Fibroblast of the aortic adventitia (primary cell): ENCODE measurements at regions not wholly inside any gene's neighbourhood (a gene's known extent, or its start where the extent isn't known, plus 50 kb on each side); places are given as distances from the start of the nearest gene placed in this dataset.

Experiments used
- DNase-seq: peaks from one replicate; pipeline ENCODE4 v3.0.0-alpha.2; 2010; ENCODE audit warnings: low read depth
- H3K4me3 ChIP-seq: 2 replicates; pipeline ENCODE4 v1.5.1; 2011; ENCODE audit warnings: low read depth, mild to moderate bottlenecking, control low read depth, low read length, moderate library complexity
- CTCF ChIP-seq: IDR thresholded peaks from 2 replicates; pipeline ENCODE4 v1.5.1; 2011; ENCODE audit warnings: mild to moderate bottlenecking, low read length, control low read depth, inconsistent platforms; ENCODE audit not compliant: insufficient read depth

- peak; percentile 65 for DNase-seq
- no peak overlapping the region for H3K4me3 ChIP-seq
- TF ChIP-seq CTCF: no peak
Observed at GRCh38 chr1:214833178-214833756, 230.3 kb downstream of the CENPF start.

- no peak for DNase-seq
- no peak for TF ChIP-seq CTCF
- no peak overlapping the region for H3K4me3 ChIP-seq
Observed at GRCh38 chr1:214837376-214837775, 234.4 kb downstream of the CENPF start.

GRCh38 chr1:214838351-214838750, 235.4 kb downstream of the CENPF start:
- TF ChIP-seq CTCF: no peak
- no peak overlapping the region for H3K4me3 ChIP-seq
- peak; percentile 64 for DNase-seq

- DNase-seq: peak; percentile 45
- H3K4me3 ChIP-seq: no peak overlapping the region
Observed at GRCh38 chr1:214840356-214840755, 237.4 kb downstream of the CENPF start.

GRCh38 chr1:214842856-214843255, 239.7 kb upstream of the KCNK2 start:
- TF ChIP-seq CTCF: no peak
- DNase-seq: peak; percentile 39
- H3K4me3 ChIP-seq: no peak overlapping the region

More at GRCh38 chr1:214840356-214840755, 237.4 kb downstream of the CENPF start:
- TF ChIP-seq CTCF: no peak

GRCh38 chr1:214843281-214843680, 239.3 kb upstream of the KCNK2 start:
- H3K4me3 ChIP-seq: no peak overlapping the region
- no peak for TF ChIP-seq CTCF
- peak; percentile 29 for DNase-seq

GRCh38 chr1:214844319-214844718, 238.2 kb upstream of the KCNK2 start:
- DNase-seq: no peak
- no peak for TF ChIP-seq CTCF
- no peak overlapping the region for H3K4me3 ChIP-seq
